ENCODE measurements at regions not wholly inside any gene's neighbourhood (a gene's known extent, or its start where the extent isn't known, plus 50 kb on each side); places are given as distances from the start of the nearest gene placed in this dataset.

DNA sequence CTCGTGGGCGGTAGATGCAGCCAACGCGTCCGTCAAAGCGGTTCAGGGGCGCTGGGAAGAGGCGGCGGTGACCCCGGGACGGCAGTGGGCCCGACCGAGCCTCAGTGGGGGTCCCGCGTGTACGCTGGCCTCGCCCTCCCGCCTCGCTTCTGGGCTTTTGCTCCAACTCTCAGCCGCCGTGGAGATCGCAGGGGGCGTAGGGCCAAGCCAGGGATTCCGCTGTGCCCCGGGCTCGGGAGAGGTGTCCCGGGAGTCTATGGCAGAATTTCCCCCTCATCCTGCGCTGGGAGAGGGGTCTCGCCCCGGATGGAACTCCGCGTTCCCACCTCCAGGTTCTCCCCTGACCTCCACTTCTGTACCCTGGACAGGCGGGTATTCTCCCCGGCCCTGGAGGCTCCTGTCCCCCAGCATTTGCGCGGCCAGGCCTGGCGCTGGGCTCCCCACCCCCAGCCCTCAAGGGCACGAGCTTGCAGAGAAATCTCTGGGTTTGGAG lies 131.9 kb downstream of the MRPL36 start:
- no peak for DNase-seq (ENCODE audit: low read depth in 2 of 2)

DNA sequence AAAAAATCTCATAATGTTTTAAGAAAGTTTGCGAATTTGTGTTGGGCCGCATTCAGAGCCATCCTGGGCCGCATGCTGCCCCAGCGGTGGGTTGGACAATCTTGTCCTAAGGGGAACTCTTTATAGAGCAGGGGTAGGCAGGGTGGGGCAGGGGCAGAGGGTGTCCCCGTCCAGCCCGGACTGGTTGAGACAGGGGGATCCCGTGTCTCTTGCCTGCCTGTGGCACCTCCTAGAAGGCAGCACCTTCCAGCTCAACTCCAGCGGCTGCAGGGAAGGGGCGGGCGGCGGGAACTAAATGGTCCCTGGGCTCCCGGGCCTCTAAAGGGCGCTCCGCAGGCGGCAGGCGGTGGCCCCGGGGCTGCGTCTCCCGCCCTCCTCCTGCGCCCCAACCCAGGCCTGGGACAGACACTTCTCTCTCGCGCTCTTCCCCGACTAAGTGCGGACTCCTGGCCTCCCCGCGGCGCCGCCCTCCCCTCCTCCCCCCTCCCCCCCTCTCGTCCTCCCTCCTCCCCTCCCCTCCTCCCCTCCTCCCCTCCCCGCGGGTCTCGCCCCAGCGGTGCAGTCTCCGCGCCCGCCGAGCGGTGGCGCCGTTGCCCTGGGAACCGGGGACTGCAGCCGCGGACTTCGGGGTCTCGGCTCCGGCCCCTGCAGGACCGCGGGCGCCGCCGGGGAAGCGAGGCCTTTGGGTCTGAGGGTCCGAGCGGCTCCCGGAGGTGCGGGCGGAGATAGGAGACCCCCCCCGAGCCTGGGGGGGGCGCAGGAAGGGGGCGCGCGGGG lies 132.6 kb downstream of the MRPL36 start:
- DNase-seq (ENCODE audit: low read depth in 2 of 2): peak in 1 of 2 donors; percentile 28

DNA sequence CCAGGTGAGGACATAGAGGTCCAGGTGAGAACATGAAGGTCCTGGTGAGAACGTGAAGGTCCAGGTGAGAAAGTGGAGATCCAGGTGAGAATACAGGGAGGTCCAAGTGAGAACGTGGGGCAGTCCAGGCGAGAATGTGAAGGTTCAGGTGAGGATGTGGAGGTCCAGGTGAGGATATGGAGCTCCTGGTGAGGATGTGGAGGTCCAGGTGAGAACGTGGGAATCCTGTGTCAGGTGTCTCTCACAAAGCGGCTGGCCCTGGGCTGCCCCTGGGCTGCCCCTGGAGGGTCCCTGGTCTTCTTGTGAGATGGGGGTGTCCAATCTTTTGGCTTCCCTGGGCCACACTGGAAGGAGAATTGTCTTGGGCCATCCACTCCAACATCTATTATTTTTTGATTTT lies 133.4 kb downstream of the MRPL36 start:
- DNase-seq (ENCODE audit: low read depth in 2 of 2): no peak

DNA sequence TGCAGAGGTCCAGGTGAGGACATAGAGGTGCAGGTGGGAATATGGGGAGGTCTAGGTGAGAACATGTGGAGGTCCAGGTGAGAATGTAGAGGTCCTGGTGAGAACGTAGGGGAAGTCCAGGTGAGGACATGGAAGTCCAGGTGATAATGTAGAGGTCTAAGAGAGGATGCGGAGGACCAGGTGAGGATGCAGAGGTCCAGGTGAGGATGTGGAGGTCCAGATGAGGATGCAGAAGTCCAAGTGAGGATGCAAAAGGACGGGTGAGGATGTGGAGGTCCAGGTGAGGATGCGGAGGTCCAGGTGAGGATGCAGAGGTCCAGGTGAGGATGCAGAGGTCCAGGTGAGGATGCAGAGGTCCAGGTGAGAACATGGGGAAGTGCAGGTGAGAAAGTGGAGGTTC lies 133.8 kb downstream of the MRPL36 start:
- no peak for DNase-seq (ENCODE audit: low read depth in 2 of 2)

DNA sequence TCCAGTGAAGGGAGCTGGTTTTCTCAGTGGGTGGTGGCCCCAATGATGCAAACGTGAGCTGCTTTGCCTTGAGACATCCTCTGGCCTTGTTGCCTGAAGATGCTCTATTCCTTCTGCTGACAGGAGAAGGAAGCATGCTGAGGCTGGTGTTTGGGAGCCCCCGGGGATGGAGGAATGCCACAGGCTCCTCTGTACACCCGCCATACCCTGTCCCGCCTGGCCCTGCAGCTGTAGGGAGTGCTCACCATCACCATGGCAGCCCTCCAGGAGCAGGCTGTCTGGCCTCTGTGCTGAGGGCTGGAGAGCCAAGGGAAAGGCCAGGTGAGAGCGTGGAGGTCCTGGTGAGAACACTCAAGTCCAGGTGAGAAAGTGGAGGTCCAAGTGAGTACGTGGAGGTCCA lies 134.4 kb downstream of the MRPL36 start:
- no peak for DNase-seq (ENCODE audit: low read depth in 2 of 2)

DNA sequence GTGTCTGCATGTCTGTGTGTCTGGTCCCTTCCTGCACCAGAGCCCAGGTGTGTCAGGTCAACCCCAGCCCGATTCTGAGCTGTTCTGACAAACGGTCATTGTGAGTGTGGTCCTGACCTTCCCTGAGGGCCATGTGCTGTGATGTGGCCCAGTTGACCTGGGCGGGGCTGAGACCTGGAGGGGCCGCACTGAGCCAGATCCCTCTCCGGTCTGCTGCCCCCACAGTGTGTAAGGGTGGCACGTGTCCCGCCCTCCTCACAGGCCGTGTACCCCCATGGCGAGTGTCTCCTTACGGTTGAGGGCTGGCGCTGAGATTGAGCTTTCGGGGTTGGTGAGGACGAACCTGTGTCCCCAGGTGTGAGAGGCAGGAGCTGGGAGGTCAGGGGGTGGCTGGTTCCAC lies 136.5 kb downstream of the MRPL36 start:
- DNase-seq (ENCODE audit: low read depth in 2 of 2): no peak

DNA sequence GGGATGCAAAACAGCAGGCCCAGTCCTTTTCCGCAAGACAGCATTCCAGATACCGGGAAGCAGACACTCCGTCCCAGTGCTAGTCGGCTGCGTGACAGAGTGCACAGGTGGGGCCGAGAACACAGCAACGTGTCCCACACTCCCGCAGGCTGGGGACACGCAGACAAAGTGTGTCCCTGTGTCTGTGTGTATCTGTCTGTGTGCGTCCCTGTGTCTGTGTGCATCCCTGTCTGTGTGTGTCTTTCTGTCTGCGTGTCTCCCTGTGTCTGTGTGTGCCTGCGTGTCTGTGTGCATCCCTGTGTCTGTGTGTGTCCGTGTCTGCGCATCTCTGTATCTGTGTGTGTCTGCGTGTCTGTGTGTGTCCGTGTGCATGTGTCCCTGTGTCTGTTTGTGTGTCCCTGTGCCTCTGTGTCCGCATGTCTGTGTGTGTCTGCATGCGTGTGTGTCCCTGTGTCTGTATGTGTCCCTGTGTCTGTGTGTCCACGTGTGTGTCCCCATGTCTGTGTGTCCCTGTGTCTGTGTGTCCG lies 137.0 kb downstream of the MRPL36 start:
- DNase-seq (ENCODE audit: low read depth in 2 of 2): no peak

DNA sequence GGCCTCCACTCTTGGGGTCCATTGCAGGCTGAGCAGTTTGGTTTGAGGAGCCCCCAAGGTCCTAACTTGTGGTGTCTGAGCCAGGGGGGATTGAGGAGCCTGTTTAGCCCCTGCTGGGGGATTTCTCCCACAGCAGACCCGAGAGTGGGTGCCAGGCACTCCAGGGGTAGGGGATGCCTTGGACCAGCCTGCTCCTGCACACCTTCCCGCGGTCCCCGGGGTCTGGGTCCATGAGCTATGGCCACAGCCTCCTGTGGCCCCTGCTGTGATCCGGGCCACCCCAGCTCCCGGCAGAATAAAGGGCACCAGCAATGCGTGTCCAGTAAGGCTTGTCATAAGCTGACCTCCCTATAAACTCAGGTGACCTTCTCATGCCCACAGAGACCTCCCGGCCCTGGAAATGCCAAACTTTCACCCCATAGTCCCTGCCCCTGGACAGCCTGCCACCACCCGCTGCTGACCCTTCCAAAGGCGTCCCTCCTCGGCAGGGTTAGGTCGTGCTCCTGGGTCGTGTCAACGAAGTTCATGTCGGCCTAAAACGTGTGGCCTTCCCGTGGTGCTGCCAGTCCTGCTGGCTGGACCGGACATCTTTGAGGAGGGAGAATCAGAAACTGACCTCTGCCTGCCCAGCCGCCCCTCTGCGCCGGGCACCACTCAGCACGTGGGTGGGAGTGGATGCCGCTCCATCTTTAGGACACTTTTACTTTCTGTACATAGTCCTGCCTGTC lies 137.6 kb downstream of the MRPL36 start:
- no peak for DNase-seq (ENCODE audit: low read depth in 2 of 2)

DNA sequence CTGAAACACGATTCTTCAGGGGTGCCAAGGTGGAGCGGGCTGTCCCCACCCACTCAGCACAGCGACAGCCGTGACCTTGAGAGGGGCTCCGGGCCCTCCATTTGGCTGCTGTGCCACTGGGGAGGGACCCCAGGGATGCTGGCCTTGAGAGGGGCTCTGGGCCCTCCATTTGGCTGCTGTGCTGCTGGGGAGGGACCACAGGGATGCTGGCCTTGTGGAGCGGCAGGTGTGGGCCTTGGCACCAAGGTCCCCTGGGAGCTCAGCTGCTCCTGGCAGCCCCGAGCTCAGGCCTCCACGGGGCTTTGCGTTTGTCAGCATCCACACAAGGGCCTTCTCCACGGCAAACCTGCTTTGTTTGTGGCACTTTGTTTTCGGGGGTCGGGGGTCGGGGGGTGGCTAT lies 137.6 kb upstream of the LPCAT1 start:
- no peak for DNase-seq (ENCODE audit: low read depth in 2 of 2)

DNA sequence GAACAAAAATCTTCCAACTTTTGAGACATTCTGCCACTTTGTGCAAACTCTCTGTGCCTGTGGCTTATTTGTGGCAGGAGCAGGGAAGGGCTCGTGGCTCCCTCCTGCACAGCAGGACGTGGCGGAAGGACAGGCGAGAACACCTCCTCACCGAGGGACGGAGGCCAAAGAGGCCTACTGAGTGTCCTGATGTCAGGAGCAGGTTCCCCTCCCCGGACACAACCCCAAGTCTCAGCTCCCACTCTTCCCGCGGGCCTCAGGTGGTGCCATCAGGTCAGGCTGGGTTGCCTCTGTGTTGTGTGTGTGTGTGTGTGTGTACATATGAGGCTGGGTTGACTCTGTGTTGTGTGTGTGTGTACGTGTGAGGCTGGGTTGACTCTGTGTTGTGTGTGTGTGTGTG lies 136.8 kb upstream of the LPCAT1 start:
- DNase-seq (ENCODE audit: low read depth in 2 of 2): no peak

DNA sequence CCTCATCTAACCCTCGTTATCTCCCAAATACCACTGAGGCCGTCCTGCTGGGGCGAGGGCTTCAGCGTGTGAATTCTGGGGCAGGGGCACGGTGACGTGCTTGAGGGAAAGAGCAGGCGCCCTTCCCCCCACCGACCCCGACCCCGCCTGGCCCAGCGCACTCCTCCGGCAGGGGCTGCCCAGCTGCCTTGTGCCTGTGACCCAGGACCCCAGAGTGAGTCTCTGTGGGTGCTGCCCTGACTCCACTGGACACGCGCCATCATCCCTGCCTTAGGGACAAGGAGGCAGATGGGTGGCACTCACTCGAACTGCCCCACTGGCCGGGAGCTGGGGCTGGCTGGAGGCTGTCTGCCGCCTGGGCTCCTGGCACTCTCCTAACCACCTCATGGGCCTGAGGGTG lies 136.2 kb upstream of the LPCAT1 start:
- no peak for DNase-seq (ENCODE audit: low read depth in 2 of 2)

DNA sequence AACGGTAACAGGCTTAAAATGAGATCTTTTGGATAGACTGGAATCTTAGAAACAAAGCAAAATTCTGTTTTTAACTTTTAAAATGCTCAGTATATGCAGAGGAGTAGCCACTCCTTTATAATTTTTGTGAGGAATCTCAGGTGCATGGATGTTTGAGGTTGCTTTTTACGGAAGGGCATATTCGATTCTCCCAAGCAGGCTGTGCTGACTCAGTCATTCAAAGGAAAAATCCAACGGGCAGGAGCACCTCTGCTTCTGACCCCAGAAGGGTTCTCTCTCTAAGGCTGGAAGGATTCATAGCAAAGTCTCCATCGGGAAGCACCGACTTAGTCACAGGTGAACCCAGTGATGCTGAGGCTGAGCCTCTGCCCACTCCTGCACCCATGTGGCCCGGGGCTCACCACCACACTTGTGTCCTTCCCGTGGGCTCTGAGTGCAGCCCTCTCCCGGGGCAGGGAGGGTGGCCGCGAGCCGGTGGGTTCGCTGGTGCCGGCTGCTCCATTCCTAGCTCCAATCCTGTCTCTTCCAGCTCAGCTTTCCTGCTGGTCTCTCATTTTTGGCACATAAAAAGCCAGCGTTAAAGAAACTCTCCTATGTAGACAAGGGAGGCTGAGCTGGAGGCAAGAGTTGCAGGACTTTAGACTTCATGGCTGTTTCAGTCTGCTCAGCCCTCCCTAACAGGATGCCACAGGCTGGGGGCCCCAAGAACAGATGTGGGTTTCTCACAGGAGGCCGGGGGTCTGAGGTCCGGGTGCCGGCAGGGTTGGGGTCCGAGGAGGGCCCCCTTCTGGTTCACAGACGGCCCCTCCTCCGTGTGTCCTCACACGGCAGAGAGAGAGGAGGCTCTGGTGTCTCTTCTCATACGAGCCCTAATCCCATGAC lies 135.6 kb upstream of the LPCAT1 start:
- DNase-seq (ENCODE audit: low read depth in 2 of 2): no peak

DNA sequence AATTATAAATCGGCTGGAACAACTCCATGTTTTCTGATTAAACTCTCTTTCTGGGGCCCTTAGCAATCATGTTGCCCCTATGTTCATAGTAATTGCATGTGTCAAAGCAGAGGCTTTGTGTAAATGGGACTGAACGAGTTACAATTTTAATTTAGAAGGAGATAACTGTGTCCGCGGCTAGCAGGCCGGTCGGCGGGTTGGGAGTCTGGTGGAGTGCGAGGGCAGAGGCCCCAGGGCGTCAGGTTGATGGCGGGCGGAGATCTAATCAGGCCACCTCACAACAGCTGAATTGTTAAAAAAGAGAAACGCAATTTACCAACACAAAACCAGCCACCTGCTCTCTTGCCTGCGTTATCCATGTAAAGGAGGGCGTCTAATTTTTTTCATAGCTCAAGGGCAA lies 134.9 kb upstream of the LPCAT1 start:
- no peak for DNase-seq (ENCODE audit: low read depth in 2 of 2)

DNA sequence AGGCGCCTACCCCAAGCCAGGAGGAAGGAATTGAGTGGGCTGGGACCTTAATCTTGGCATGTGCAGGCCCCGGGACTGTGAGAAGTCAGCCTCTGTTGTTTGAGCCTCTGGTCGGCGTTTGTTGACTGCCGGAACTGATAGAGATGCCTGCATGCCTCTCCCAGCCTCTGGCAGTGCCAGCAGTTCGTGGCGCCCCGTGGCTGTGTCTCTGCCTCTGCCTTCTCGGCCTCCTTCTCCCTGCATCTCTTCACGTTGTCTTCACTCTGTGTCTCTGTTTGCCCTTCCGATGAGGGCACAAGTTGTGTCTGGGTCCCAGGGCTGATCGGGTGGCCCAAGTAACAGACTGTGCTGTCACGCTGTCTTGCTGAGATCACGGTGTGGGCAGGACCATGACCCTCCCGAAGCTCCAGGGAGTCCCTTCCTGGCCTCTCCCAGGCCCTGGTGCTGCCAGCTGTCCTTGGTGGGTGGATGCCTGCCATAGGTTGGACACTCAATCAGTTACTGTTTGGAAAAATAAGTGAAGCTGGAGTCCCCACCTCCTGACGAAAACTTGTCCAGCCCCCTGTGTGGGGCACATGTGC lies 133.5 kb upstream of the LPCAT1 start:
- DNase-seq (ENCODE audit: low read depth in 2 of 2): no peak

DNA sequence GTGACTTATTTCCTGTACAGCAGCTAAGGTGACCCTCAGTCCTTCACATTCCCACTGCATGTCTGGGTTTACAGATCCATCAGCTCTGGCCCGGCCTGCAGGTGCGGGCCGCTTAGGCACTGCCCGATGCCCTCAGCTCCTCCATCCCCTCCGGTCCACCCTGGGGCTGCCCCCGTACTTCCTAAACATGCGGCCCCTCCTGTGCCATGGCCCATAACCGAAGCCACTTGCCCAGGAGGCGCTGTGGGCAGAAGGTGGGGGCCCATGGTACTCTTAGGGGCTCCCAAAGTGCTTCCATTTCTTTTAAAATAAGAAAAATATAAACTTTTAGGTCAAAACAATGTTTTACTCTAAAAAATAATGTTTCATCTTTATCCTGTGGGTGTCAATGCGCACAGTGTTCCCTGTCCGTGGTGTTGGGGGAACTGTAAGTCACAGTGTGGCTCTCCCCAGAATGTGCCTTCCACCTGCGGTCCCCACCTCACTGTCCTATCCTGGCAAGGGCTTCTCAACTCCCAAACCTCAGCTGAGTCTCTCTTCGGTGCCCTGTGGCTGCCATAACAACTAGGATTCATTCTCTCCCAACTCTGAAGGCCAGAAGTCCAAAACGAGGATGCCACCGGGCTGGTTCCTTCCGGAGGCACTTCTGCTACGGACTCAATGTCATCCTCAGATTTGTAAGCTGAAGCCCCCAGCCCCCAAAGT lies 132.7 kb upstream of the LPCAT1 start:
- no peak for DNase-seq (ENCODE audit: low read depth in 2 of 2)

DNA sequence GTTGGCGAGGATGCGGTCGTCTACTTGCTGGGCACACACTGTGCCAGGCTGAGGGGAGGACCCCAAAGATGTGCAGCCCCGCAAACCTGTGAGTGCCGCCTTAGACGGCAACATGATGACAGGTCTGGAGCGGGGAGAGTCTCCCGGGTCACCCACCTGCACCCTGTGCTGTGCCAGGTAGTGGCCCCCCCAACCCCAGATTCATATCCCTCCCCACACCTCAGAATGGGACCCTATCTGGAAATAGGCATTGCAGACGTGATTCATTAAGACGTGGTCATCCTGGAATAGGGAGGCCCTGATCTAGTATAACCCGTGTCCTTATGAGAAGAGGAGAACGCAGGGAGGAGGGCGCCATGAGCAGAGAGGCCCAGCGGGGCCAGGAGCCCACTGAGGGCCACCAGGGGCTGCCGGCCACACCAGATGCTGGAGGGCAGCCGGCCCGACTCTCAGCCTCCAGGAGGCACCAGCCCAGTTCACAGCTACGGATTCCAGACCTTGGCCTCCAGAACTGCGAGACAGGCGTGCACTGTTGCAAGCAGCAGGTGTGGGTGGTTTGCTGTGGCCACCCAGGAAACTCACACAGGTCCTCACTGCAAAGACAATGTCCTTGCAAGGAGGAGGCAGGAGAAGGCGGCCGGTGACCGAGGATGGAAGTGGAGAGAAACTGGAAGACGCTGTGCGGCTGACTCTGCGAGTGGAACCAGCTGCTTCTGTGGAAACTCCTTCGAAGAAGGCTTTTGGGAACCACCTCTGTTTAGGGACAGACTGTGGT lies 131.9 kb upstream of the LPCAT1 start:
- no peak for DNase-seq (ENCODE audit: low read depth in 2 of 2)

DNA sequence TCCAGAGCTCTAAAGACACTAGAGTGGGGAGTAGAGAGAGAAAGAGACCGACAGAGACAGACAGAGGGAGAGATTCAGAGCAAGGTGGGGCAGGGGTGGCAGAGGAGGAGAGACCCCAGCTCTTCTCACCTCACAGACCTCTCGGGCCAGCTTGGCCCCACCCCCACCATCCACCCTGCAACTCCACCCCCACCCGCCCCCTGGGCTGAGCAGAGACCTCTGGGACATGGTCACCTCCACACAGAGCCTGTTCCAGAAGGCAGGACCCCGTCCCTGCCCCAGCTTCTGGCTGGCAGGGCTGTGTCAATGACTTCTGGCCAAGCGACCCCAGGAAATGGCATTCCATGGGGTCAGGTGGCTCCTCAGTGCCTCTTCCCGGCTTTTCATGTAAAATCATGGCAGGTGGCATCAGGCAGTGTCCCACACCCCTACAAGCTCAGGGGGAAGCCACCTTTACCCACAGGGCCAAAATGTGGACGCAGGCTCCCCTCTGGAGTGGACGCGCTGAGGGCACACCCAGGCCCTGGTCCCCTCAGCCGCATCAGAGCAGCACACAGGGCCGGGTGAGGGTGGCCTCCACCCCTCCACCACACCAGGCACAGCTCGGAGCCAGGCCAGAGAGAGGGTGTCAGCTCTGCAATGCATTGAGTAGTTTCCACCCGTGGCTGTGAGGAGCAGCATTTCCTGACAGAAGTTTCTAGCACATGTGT lies 131.2 kb upstream of the LPCAT1 start:
- DNase-seq (ENCODE audit: low read depth in 2 of 2): no peak

DNA sequence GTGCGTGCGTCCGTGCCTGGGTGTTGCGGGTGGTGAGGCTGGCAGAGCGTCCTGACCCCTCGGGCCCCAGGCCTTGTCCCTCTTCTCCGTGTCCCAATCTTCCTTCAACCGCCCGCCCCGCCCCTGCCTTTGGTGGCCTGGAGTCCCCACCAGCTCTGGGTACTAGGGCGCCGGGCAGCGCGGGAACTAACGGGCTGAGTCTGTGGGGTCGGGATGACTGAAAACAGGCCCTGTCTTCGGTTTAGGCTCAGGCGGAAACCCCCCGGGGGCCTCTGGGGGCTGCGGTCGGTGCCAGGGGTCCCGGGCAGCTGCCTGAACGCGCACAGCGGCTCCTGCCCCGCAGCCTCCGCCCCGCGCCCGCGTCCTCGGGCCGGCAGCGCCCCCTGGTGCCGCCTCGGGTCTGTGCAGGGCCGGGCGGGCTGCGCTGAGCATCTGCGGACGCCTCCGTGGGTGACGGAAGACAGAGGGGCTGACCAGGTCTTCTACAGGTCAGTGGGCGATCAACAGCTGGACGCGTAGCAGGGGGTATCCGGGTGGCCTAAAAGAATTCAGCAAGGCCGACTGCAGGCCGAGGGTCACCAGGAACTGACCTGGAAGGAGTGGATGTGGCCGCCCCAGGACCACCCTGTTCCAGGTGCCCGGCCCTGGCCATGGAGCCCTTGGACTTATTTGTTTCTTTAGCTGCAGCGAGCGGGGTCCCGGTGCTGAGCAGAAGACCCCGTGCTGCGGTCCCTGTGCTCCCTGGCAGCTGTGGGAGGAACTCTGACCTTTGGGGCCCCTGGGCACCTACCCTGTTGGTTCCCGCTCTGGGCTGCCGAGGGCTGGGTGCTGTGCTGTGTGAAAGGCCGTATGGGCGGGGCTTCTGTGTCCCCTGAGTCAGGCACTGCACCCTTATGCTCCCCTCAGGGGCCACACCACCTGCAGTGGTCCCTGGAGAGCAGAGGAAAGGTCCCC lies 130.2 kb upstream of the LPCAT1 start:
- DNase-seq (ENCODE audit: low read depth in 2 of 2): peak in 1 of 2 donors; percentile 17

Measured in stimulated activated CD4-positive, alpha-beta T cell treated with anti-CD3 and anti-CD28 coated beads, Interleukin-1b, Interleukin-23, amount 100 ng/mL, for 1 hour (primary cell).